H1 (cell line): ENCODE measurements at regions not wholly inside any gene's neighbourhood (a gene's known extent, or its start where the extent isn't known, plus 50 kb on each side); places are given as distances from the start of the nearest gene placed in this dataset.

Source experiments
- CTCF ChIA-PET: fragments of 300-600 bp; sonication (Branson Sonifier 250); formaldehyde crosslinking; loops from one replicate; lab custom pipeline; 2021; ENCODE audit not compliant: partially characterized antibody; lab: Charles Lee
- POLR2A ChIA-PET: fragments of 300-600 bp; sonication (Branson Sonifier 250); formaldehyde crosslinking; loops from one replicate; lab custom pipeline; 2021; ENCODE audit warnings: inconsistent platforms; ENCODE audit not compliant: partially characterized antibody; lab: Charles Lee
- DNase-seq, 2 experiments: peaks; one replicate each; pipeline versions ENCODE4 v3.0.0 to v3.0.0-alpha.2; 2010 to 2022; ENCODE audit warnings: low spot score in 2 of 2, low read depth in 1 of 2, mixed read lengths in 1 of 2
- FAIRE-seq: peaks from 2 replicates; lab custom pipeline; 2011; peaks lifted over from hg19 to GRCh38; lab: Jason Lieb, UNC
- H2AFZ ChIP-seq: 2 replicates; pipeline ENCODE4 v1.8.1; 2012; ENCODE audit warnings: low read length, inconsistent platforms
- H2AK5ac ChIP-seq: 2 replicates; pipeline ENCODE4 v1.6.1; 2013; ENCODE audit warnings: low read depth, low read length
- H2BK120ac ChIP-seq: replicated peaks from 2 replicates; pipeline ENCODE3; 2013; ENCODE audit warnings: low read depth, low read length, inconsistent platforms
- H2BK12ac ChIP-seq: 2 replicates; pipeline ENCODE4 v1.6.1; 2013; ENCODE audit warnings: low read depth, low read length
- H2BK15ac ChIP-seq: 2 replicates; pipeline ENCODE4 v1.6.1; 2013; ENCODE audit warnings: low read length
- H2BK20ac ChIP-seq: 2 replicates; pipeline ENCODE4 v1.6.1; 2013; ENCODE audit warnings: low read length
- H2BK5ac ChIP-seq: 2 replicates; pipeline ENCODE4 v1.6.1; 2013; ENCODE audit warnings: low read depth, low read length
- H3K14ac ChIP-seq: 2 replicates; pipeline ENCODE4 v1.6.1; 2013; ENCODE audit warnings: inconsistent platforms; ENCODE audit not compliant: insufficient read length
- H3K18ac ChIP-seq: 2 replicates; pipeline ENCODE4 v1.6.1; 2013; ENCODE audit warnings: low read length; ENCODE audit errors: extremely low read depth
- H3K23ac ChIP-seq: 2 replicates; pipeline ENCODE4 v1.6.1; 2013; ENCODE audit warnings: inconsistent platforms; ENCODE audit not compliant: insufficient read length
- H3K23me2 ChIP-seq: 2 replicates; pipeline ENCODE4 v1.6.1; 2013; ENCODE audit warnings: low read depth, low read length
- H3K27ac ChIP-seq: 2 replicates; pipeline ENCODE4 v1.6.1; 2011; ENCODE audit warnings: low read depth, low read length, inconsistent platforms
- H3K27me3 ChIP-seq, 4 experiments: replicated peaks in 1 of 4; 1 replicate in 1 of 4; 2 replicates in 3 of 4; pipeline versions ENCODE4 v1.6.1 to v1.8.1; 2011 to 2013; ENCODE audit warnings: low read length in 3 of 4, mild to moderate bottlenecking in 3 of 4, inconsistent platforms in 2 of 4, mixed read lengths in 2 of 4, moderate library complexity in 1 of 4; ENCODE audit not compliant: control insufficient read depth in 3 of 4, insufficient read depth in 3 of 4; ENCODE audit errors: extremely low read depth in 1 of 4
- H3K36me3 ChIP-seq, 4 experiments: 2 replicates each; pipeline versions ENCODE4 v1.6.1 to v1.8.1; 2011 to 2013; ENCODE audit warnings: mild to moderate bottlenecking in 4 of 4, low read length in 3 of 4, moderate library complexity in 2 of 4, control low read depth in 1 of 4, inconsistent platforms in 1 of 4; ENCODE audit not compliant: insufficient read depth in 4 of 4, control insufficient read depth in 2 of 4
- H3K4ac ChIP-seq: replicated peaks from 2 replicates; pipeline ENCODE3; 2013; ENCODE audit warnings: low read length, low read depth, mixed read lengths, inconsistent platforms; ENCODE audit not compliant: insufficient read length
- H3K4me1 ChIP-seq, 4 experiments: replicated peaks in 1 of 4; 1 replicate in 1 of 4; 2 replicates in 3 of 4; pipeline versions ENCODE4 v1.6.1 to v1.8.1; 2011 to 2013; ENCODE audit warnings: low read length in 3 of 4, inconsistent platforms in 2 of 4, mixed read lengths in 1 of 4; ENCODE audit not compliant: insufficient read depth in 4 of 4, control insufficient read depth in 3 of 4
- H3K4me2 ChIP-seq, 2 experiments: 2 replicates each; pipeline versions ENCODE4 v1.6.1 to v1.8.1; 2011 to 2013; ENCODE audit warnings: low read depth in 2 of 2, low read length in 2 of 2, control low read depth in 1 of 2, inconsistent platforms in 1 of 2, mild to moderate bottlenecking in 1 of 2; ENCODE audit not compliant: insufficient read depth in 1 of 2
- H3K4me3 ChIP-seq, 4 experiments: fragments of 200-600, 300-600 bp in 1 of 4; sonication (generic), shearing (Covaris generic), sonication (Bioruptor Twin) in 1 of 4; 2 replicates each; pipeline versions ENCODE4 v1.5.1 to v1.8.1; 2011 to 2016; ENCODE audit warnings: low read length in 4 of 4, low read depth in 3 of 4, control low read depth in 2 of 4, inconsistent platforms in 2 of 4, mild to moderate bottlenecking in 2 of 4, mixed read lengths in 1 of 4, moderate library complexity in 1 of 4; ENCODE audit not compliant: insufficient read depth in 2 of 4; ENCODE audit errors: extremely low read depth in 1 of 4
- H3K56ac ChIP-seq: replicated peaks from 2 replicates; pipeline ENCODE3; 2013; ENCODE audit warnings: low read depth, mild to moderate bottlenecking, mixed read lengths, low read length, inconsistent platforms; ENCODE audit not compliant: insufficient read length
- H3K79me1 ChIP-seq: 2 replicates; pipeline ENCODE4 v1.6.1; 2013; ENCODE audit warnings: low read depth, low read length, control low read depth
- H3K79me2 ChIP-seq, 2 experiments: 2 replicates each; pipeline versions ENCODE4 v1.6.1 to v1.8.1; 2012 to 2013; ENCODE audit warnings: low read length in 2 of 2, mild to moderate bottlenecking in 2 of 2, inconsistent platforms in 1 of 2; ENCODE audit not compliant: insufficient read depth in 2 of 2, control insufficient read depth in 1 of 2
- H3K9ac ChIP-seq, 4 experiments: replicated peaks in 1 of 4; 1 replicate in 1 of 4; 2 replicates in 3 of 4; pipeline versions ENCODE4 v1.6.1 to v1.8.1; 2011 to 2013; ENCODE audit warnings: low read depth in 3 of 4, low read length in 3 of 4, control low read depth in 2 of 4, mild to moderate bottlenecking in 2 of 4, moderate library complexity in 2 of 4, inconsistent platforms in 1 of 4; ENCODE audit errors: extremely low read depth in 1 of 4
- H3K9me3 ChIP-seq, 2 experiments: 2 replicates each; pipeline versions ENCODE4 v1.6.1 to v1.8.1; 2012 to 2013; ENCODE audit warnings: mild to moderate bottlenecking in 2 of 2, moderate library complexity in 2 of 2, control low read depth in 1 of 2, inconsistent platforms in 1 of 2, low read depth in 1 of 2, low read length in 1 of 2, mixed read lengths in 1 of 2; ENCODE audit not compliant: insufficient read depth in 2 of 2
- H4K20me1 ChIP-seq, 2 experiments: replicated peaks in 1 of 2; 2 replicates each; pipeline versions ENCODE3 to v1.8.1; 2011 to 2013; ENCODE audit warnings: inconsistent platforms in 2 of 2, low read length in 2 of 2, mild to moderate bottlenecking in 1 of 2; ENCODE audit not compliant: insufficient read depth in 2 of 2, control insufficient read depth in 1 of 2
- H4K5ac ChIP-seq: 2 replicates; pipeline ENCODE4 v1.6.1; 2013; ENCODE audit warnings: low read length, low read depth, mixed read lengths, inconsistent platforms; ENCODE audit not compliant: insufficient read length
- H4K8ac ChIP-seq: 2 replicates; pipeline ENCODE4 v1.8.0; 2013; ENCODE audit warnings: mild to moderate bottlenecking, moderate library complexity, low read length, inconsistent platforms; ENCODE audit not compliant: insufficient read depth; ENCODE audit errors: extremely low read depth
- H4K91ac ChIP-seq: replicated peaks from 2 replicates; pipeline ENCODE3; 2013; ENCODE audit warnings: low read length, mixed read lengths, inconsistent platforms; ENCODE audit not compliant: insufficient read length
- BACH1 ChIP-seq: IDR thresholded peaks from 2 replicates; pipeline ENCODE4 v1.6.1; 2012; ENCODE audit warnings: low read length, improper control_type of control experiment
- BRCA1 ChIP-seq: IDR thresholded peaks from 2 replicates; pipeline ENCODE4 v1.6.1; 2012; ENCODE audit warnings: low read depth, low read length, improper control_type of control experiment
- CHD1 ChIP-seq: IDR thresholded peaks from 2 replicates; pipeline ENCODE4 v1.6.1; 2012; ENCODE audit warnings: low read depth, low read length, improper control_type of control experiment
- CREB1 ChIP-seq: IDR thresholded peaks from 2 replicates; pipeline ENCODE4 v1.6.1; 2012; ENCODE audit warnings: inconsistent platforms
- EP300 ChIP-seq, 2 experiments: IDR thresholded peaks; 1 replicate in 1 of 2; 2 replicates in 1 of 2; pipeline ENCODE4 v1.6.1; 2011 to 2012; ENCODE audit warnings: low read depth in 2 of 2, low read length in 2 of 2, mild to moderate bottlenecking in 2 of 2, borderline replicate concordance in 1 of 2, inconsistent platforms in 1 of 2, moderate library complexity in 1 of 2
- GABPA ChIP-seq: IDR thresholded peaks from 2 replicates; pipeline ENCODE4 v1.6.1; 2011; ENCODE audit warnings: mild to moderate bottlenecking, low read length, moderate library complexity, borderline replicate concordance; ENCODE audit not compliant: insufficient read depth
- POLR2AphosphoS5 ChIP-seq: IDR thresholded peaks from 2 replicates; pipeline ENCODE4 v1.6.1; 2011; ENCODE audit warnings: low read depth, low read length
- POU5F1 ChIP-seq: IDR thresholded peaks from 2 replicates; pipeline ENCODE4 v1.6.1; 2011; ENCODE audit warnings: low read depth, mild to moderate bottlenecking, low read length, moderate library complexity
- SIX5 ChIP-seq: IDR thresholded peaks from 2 replicates; pipeline ENCODE4 v1.6.1; 2011; ENCODE audit warnings: mild to moderate bottlenecking, low read depth, low read length
- TAF7 ChIP-seq: optimal IDR thresholded peaks from 2 replicates; pipeline ENCODE3; 2011; ENCODE audit warnings: low read depth, mild to moderate bottlenecking, inconsistent platforms, low read length, moderate library complexity, borderline replicate concordance
- YY1 ChIP-seq: IDR thresholded peaks from 2 replicates; pipeline ENCODE4 v1.6.1; 2011; ENCODE audit warnings: low read depth, mild to moderate bottlenecking, low read length
- ZNF274 ChIP-seq: IDR thresholded peaks from 2 replicates; pipeline ENCODE4 v1.7.0; 2012; ENCODE audit warnings: low read length, borderline replicate concordance; ENCODE audit errors: extremely low read depth
- WGBS, 2 experiments: shearing (Covaris generic) in 1 of 2; methylation state at CpG; one replicate each; pipeline versions ENCODE4 v1.1.6 to v1.1.7; 2013 to 2015; ENCODE audit warnings: low lambda C conversion rate in 2 of 2, mixed read lengths in 2 of 2, inconsistent platforms in 1 of 2, low coverage in 1 of 2, missing lambda C conversion rate in 1 of 2; ENCODE audit not compliant: insufficient replicate concordance in 2 of 2, insufficient coverage in 1 of 2, insufficient read length in 1 of 2; ENCODE audit errors: extremely low coverage in 1 of 2, missing lambda C conversion rate in 1 of 2; 5-methylcytosine and 5-hydroxymethylcytosine counted together

GRCh38 chr7:21185653-21186265 lies 242.1 kb upstream of the SP4 start:
- no peak overlapping the region for H3K18ac ChIP-seq
- H3K56ac ChIP-seq = no peak overlapping the region
- H2BK120ac ChIP-seq = no peak overlapping the region
- H3K23ac ChIP-seq = no peak overlapping the region
- H2BK5ac ChIP-seq = no peak overlapping the region
- no peaks in the 10 kb centered on the region for H3K79me1 ChIP-seq
- H2AFZ ChIP-seq = no peak overlapping the region
- H3K4me3 ChIP-seq = no peak overlapping the region
- H3K27ac ChIP-seq = no peak overlapping the region
- H4K5ac ChIP-seq = no peak overlapping the region
- H3K36me3 ChIP-seq = no peaks in the 10 kb centered on the region
- H3K9ac ChIP-seq = no peak overlapping the region
- WGBS, 2 experiments = 78% methylated on average over 6 of the region's 6 CpGs; no CpG with 5 or more reads in 1 of the 2 experiments
- H2BK12ac ChIP-seq = no peak overlapping the region
- no peak overlapping the region for H3K4ac ChIP-seq
- no peak overlapping the region for H2AK5ac ChIP-seq
- H3K4me1 ChIP-seq = peaks cover 0 to 12% (median 0%) of the 10 kb centered on the region in 4 experiments; a peak in 1 of 7 replicates
- no peak for FAIRE-seq
- no peak overlapping the region for H2BK15ac ChIP-seq
- no peaks in the 10 kb centered on the region for H3K79me2 ChIP-seq
- no peak overlapping the region for H4K8ac ChIP-seq
- no peak overlapping the region for H4K91ac ChIP-seq
- no peak overlapping the region for H2BK20ac ChIP-seq
- H3K27me3 ChIP-seq = no peaks in the 10 kb centered on the region
- H3K9me3 ChIP-seq = no peaks in the 10 kb centered on the region
- CTCF ChIA-PET = interaction anchor here (0.7 to 1.7 kb wide), 4 partner anchors 9 to 90 kb away, joined by 3 to 6 read pairs (median 4); no protein-coding TSS in a partner anchor
- peak overlapping the region; percentile 27 to 32; a peak in 2 of 4 replicates for H3K4me2 ChIP-seq
- no peak overlapping the region for H3K14ac ChIP-seq
- DNase-seq = no peak
- no peaks in the 10 kb centered on the region for H3K23me2 ChIP-seq
- POLR2A ChIA-PET = interaction anchor here (0.7 to 3.4 kb wide), 2 partner anchors 16 to 39 kb away, joined by 3 to 11 read pairs; no protein-coding TSS in a partner anchor
- no peaks in the 10 kb centered on the region for H4K20me1 ChIP-seq
- no peak for TF ChIP-seq ZNF274
- no peak for TF ChIP-seq YY1
- no peak for TF ChIP-seq BRCA1
- TF ChIP-seq EP300 (IDR thresholded peaks at IDR 0.05; ENCODE audit: borderline replicate concordance in 1 of 2, low read depth in 2 of 2, low read length in 2 of 2) = no peak
- TF ChIP-seq POLR2AphosphoS5 = no peak
- no peak for TF ChIP-seq CHD1
- no peak for TF ChIP-seq TAF7
- no peak for TF ChIP-seq POU5F1
- no peak for TF ChIP-seq SIX5
- TF ChIP-seq GABPA = no peak
- no peak for TF ChIP-seq BACH1
- no peak for TF ChIP-seq CREB1
